SK-N-SH (cell line): ENCODE measurements at regions not wholly inside any gene's neighbourhood (a gene's known extent, or its start where the extent isn't known, plus 50 kb on each side); places are given as distances from the start of the nearest gene placed in this dataset.

ENCODE experiments used
- CHD2 ChIP-seq: fragments of 150-350 bp; IDR thresholded peaks from 2 replicates; pipeline ENCODE4 v1.6.1; 2018; ENCODE audit warnings: low read length; ENCODE audit not compliant: partially characterized antibody
- CTCF ChIP-seq: fragments of 200-600 bp; sonication (generic); IDR thresholded peaks from 2 replicates; pipeline ENCODE4 v1.6.1; 2017; ENCODE audit warnings: antibody characterized with exemption, mild to moderate bottlenecking, moderate library complexity
- EZH2phosphoT487 ChIP-seq: fragments of 200-600 bp; sonication (generic); IDR thresholded peaks from 2 replicates; pipeline ENCODE4 v1.6.1; 2017; ENCODE audit warnings: low read depth, mixed run types, mild to moderate bottlenecking, antibody characterized with exemption, moderate library complexity, borderline replicate concordance
- FOXM1 ChIP-seq: IDR thresholded peaks from 2 replicates; pipeline ENCODE4 v1.4.0; 2012; ENCODE audit warnings: low read depth, mild to moderate bottlenecking
- JUND ChIP-seq: IDR thresholded peaks from 2 replicates; pipeline ENCODE4 v1.4.0; 2012
- MAX ChIP-seq: IDR thresholded peaks from 2 replicates; pipeline ENCODE4 v1.4.0; 2012; ENCODE audit warnings: low read depth
- NFIC ChIP-seq: IDR thresholded peaks from 2 replicates; pipeline ENCODE4 v1.4.0; 2012; ENCODE audit warnings: borderline replicate concordance
- RCOR1 ChIP-seq: fragments of 150-350 bp; IDR thresholded peaks from 2 replicates; pipeline ENCODE4 v1.6.1; 2017; ENCODE audit warnings: antibody characterized with exemption, low read length
- SMC3 ChIP-seq: IDR thresholded peaks from 2 replicates; pipeline ENCODE4 v1.6.1; 2012; ENCODE audit warnings: low read depth, low read length, improper control_type of control experiment
- TAF1 ChIP-seq: IDR thresholded peaks from 2 replicates; pipeline ENCODE4 v1.6.1; 2012; ENCODE audit warnings: low read depth, mild to moderate bottlenecking, low read length, moderate library complexity, borderline replicate concordance
- USF1 ChIP-seq: IDR thresholded peaks from 2 replicates; pipeline ENCODE4 v1.4.0; 2012; ENCODE audit warnings: low read depth, borderline replicate concordance

GRCh38 chr3:124439603-124440002 is 290.6 kb upstream of the UMPS start:
- TF ChIP-seq CTCF = no peak
- TF ChIP-seq MAX = no peak
- TF ChIP-seq TAF1 = no peak
- no peak for TF ChIP-seq NFIC
- no peak for TF ChIP-seq RCOR1
- TF ChIP-seq JUND = no peak
- no peak for TF ChIP-seq USF1
- no peak for TF ChIP-seq FOXM1
- no peak for TF ChIP-seq EZH2phosphoT487
- no peak for TF ChIP-seq SMC3
- TF ChIP-seq CHD2 = no peak
